ENCODE measurements at regions not wholly inside any gene's neighbourhood (a gene's known extent, or its start where the extent isn't known, plus 50 kb on each side); places are given as distances from the start of the nearest gene placed in this dataset.

DNA sequence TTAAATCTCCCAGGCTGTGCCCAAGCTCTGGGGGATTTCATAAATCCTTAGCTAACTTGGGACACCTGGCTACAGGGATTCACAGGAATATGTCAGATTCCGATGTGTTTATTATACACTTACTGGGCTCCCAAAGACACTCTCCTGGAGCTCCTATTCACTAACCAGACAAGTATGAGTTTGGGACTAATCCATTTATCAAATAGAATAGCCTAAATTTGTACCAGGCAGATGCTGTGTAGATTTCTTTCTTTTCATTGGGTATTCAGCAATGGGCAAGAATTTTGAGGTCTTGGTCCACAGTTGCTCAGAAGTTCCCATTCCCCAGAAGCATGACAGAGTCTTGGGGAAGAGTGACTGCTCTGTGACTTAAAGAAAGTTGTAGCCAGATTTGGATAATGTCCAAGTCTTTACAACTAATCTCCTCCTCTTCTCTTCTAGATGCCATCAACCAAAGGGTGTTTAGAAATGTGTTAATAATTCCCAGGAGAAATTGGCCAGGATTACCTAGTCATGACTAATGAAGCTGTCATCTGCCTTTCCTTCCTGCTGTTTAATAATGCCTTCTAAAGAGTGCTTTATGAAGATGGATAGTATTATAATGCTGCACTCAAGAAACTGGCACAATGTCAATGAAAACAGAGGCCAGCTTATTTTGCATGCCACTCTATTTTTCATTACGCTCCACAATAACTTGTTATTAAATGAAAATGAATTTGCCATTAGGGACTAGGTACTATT lies 120.9 kb downstream of the CHIC2 start (continued):
- TF ChIP-seq, protein P1, sequence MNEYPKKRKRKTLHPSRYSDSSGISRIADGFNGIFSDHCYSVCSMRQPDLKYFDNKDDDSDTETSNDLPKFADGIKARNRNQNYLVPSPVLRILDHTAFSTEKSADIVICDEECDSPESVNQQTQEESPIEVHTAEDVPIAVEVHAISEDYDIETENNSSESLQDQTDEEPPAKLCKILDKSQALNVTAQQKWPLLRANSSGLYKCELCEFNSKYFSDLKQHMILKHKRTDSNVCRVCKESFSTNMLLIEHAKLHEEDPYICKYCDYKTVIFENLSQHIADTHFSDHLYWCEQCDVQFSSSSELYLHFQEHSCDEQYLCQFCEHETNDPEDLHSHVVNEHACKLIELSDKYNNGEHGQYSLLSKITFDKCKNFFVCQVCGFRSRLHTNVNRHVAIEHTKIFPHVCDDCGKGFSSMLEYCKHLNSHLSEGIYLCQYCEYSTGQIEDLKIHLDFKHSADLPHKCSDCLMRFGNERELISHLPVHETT (tag by site-specific recombination; IDR thresholded peaks at IDR 0.05), result peak; percentile 97
- TF ChIP-seq ZNF138 (tag by site-specific recombination; IDR thresholded peaks at IDR 0.05; ENCODE audit: borderline replicate concordance) (no peak), ZNF747 (tag by site-specific recombination; IDR thresholded peaks at IDR 0.05) (no peak), BCL11A (tag by site-specific recombination; IDR thresholded peaks at IDR 0.05; ENCODE audit: low read depth) (peak; percentile 95), ZNF37A (tag by site-specific recombination; IDR thresholded peaks at IDR 0.05) (peak; percentile 62; the same call in 1 of the 2 replicates), ZBTB26 (tag by site-specific recombination; optimal IDR thresholded peaks at IDR 0.05) (no peak)

GRCh38 chr4:53942712-53943111 lies 121.7 kb downstream of the CHIC2 start:
- Histone ChIP-seq H3K9me3 (ENCODE audit: control insufficient read depth, insufficient read depth, low read depth, low read length) (no peaks in the 10 kb centered on the region), H3K4me1 (ENCODE audit: control insufficient read depth, insufficient read depth, low read length) (peaks cover 6% of the 10 kb centered on the region), H3K36me3 (ENCODE audit: control insufficient read depth in 2 of 2, insufficient read depth in 1 of 2, low read length in 2 of 2) (no peaks in the 10 kb centered on the region), H3K27ac (ENCODE audit: extremely low read depth, low read depth, low read length) (no peak overlapping the region), H3K4me3 (ENCODE audit: low read depth, low read length) (no peak overlapping the region)
- POLR2A ChIA-PET, result no interaction called here
- TF ChIP-seq ZNF292 (tag by site-specific recombination; IDR thresholded peaks at IDR 0.05; ENCODE audit: borderline replicate concordance, low read depth) (no peak), SP7 (tag by site-specific recombination; IDR thresholded peaks at IDR 0.05) (peak; percentile 44), ZNF23 (tag by site-specific recombination; IDR thresholded peaks at IDR 0.05; ENCODE audit: borderline replicate concordance) (no peak), ZNF311 (tag by site-specific recombination; IDR thresholded peaks at IDR 0.05; ENCODE audit: borderline replicate concordance) (no peak), GLI4 (tag by site-specific recombination; IDR thresholded peaks at IDR 0.05) (no peak)
- CTCF ChIA-PET, result interaction anchor here (0.6 to 2.9 kb wide), 5 partner anchors 12 to 292 kb away, joined by 3 to 21 read pairs (median 4); no protein-coding TSS in a partner anchor

DNA sequence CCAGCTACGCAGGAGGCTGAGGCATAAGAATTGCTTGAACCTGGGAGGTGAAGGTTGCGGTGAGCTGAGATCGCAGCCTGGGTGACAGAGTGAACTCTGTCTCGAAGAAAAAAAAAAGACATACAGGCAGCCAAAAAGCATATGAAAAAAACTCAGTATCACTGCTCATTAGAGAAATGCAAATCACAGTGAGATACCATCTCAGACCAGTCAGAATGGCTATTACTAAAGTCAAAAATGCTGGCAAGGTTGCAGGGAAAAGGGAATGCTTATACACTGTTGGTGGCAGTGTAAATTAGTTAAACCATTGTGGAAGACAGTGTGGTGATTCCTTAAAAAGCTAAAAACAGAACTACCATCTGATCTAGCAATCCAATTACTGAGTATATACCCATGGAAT lies 123.1 kb downstream of the CHIC2 start:
- Histone ChIP-seq H3K4me3 (ENCODE audit: low read depth, low read length) (no peak overlapping the region), H3K27ac (ENCODE audit: extremely low read depth, low read depth, low read length) (no peak overlapping the region), H3K4me1 (ENCODE audit: control insufficient read depth, insufficient read depth, low read length) (peaks cover 6% of the 10 kb centered on the region), H3K36me3 (ENCODE audit: control insufficient read depth in 2 of 2, insufficient read depth in 1 of 2, low read length in 2 of 2) (no peaks in the 10 kb centered on the region), H3K9me3 (ENCODE audit: control insufficient read depth, insufficient read depth, low read depth, low read length) (no peaks in the 10 kb centered on the region)
- ChIA-PET POLR2A (no interaction called here), CTCF (interaction anchor here (0.9 to 2.9 kb wide), 3 partner anchors 11 to 293 kb away, joined by 3 to 21 read pairs (median 4); no protein-coding TSS in a partner anchor)
- TF ChIP-seq ZNF266 (tag by site-specific recombination; IDR thresholded peaks at IDR 0.05; ENCODE audit: low read depth) (no peak), ZNF23 (tag by site-specific recombination; IDR thresholded peaks at IDR 0.05; ENCODE audit: borderline replicate concordance) (no peak), KLF10 (tag by site-specific recombination; IDR thresholded peaks at IDR 0.05) (no peak), EGR2 (tag by site-specific recombination; IDR thresholded peaks at IDR 0.05; ENCODE audit: low read depth) (no peak), ZNF654 (tag by site-specific recombination; IDR thresholded peaks at IDR 0.05; ENCODE audit: low read depth) (no peak), ZNF560 (tag by site-specific recombination; IDR thresholded peaks at IDR 0.05; ENCODE audit: borderline replicate concordance) (no peak), ZNF404 (tag by site-specific recombination; IDR thresholded peaks at IDR 0.05) (no peak), ZNF76 (tag by site-specific recombination; IDR thresholded peaks at IDR 0.05; ENCODE audit: borderline replicate concordance, low read depth) (no peak), GLI2 (tag by site-specific recombination; IDR thresholded peaks at IDR 0.05; ENCODE audit: borderline replicate concordance, low read depth) (no peak), ZNF223 (tag by site-specific recombination; IDR thresholded peaks at IDR 0.05) (no peak), ZSCAN23 (tag by site-specific recombination; IDR thresholded peaks at IDR 0.05) (no peak), BCL11A (tag by site-specific recombination; IDR thresholded peaks at IDR 0.05; ENCODE audit: low read depth) (no peak), ZNF311 (tag by site-specific recombination; IDR thresholded peaks at IDR 0.05; ENCODE audit: borderline replicate concordance) (no peak), ZNF174 (tag by site-specific recombination; IDR thresholded peaks at IDR 0.05) (no peak), ZNF677 (tag by site-specific recombination; IDR thresholded peaks at IDR 0.05) (no peak)
- TF ChIP-seq, protein P2, sequence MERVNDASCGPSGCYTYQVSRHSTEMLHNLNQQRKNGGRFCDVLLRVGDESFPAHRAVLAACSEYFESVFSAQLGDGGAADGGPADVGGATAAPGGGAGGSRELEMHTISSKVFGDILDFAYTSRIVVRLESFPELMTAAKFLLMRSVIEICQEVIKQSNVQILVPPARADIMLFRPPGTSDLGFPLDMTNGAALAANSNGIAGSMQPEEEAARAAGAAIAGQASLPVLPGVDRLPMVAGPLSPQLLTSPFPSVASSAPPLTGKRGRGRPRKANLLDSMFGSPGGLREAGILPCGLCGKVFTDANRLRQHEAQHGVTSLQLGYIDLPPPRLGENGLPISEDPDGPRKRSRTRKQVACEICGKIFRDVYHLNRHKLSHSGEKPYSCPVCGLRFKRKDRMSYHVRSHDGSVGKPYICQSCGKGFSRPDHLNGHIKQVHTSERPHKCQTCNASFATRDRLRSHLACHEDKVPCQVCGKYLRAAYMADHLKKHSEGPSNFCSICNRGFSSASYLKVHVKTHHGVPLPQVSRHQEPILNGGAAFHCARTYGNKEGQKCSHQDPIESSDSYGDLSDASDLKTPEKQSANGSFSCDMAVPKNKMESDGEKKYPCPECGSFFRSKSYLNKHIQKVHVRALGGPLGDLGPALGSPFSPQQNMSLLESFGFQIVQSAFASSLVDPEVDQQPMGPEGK (tag by site-specific recombination; IDR thresholded peaks at IDR 0.05), result no peak
